ENCODE measurements at regions not wholly inside any gene's neighbourhood (a gene's known extent, or its start where the extent isn't known, plus 50 kb on each side); places are given as distances from the start of the nearest gene placed in this dataset.
A peak's percentile ranks its signal among the peaks of the same experiment; 100 is the strongest.
"Not testable (repeated sequence)": the region's sequence is repeated elsewhere in the genome, so short reads cannot be mapped to it uniquely, and the experiment has no call there.

DNA sequence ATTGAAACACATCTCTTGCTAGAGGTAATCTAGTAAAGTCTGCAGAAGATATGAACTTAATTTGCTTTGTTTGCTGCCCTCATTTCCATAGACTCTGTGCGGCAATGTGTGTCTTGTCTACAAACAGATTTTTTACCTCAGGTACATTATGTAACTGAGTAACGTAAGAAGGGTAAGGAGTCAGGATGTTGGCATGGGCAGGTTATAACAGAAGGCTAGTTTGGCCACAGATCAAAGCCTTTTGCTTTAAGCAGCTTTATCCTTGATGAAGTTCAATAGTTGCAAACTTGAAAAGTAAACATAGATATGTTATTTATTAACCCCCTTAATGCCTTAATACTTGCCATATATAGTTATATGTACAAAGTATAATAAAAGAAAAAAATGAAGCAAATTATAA, 391.6 kb upstream of the FKBP1C start:
- DNase-seq: no peak

DNA sequence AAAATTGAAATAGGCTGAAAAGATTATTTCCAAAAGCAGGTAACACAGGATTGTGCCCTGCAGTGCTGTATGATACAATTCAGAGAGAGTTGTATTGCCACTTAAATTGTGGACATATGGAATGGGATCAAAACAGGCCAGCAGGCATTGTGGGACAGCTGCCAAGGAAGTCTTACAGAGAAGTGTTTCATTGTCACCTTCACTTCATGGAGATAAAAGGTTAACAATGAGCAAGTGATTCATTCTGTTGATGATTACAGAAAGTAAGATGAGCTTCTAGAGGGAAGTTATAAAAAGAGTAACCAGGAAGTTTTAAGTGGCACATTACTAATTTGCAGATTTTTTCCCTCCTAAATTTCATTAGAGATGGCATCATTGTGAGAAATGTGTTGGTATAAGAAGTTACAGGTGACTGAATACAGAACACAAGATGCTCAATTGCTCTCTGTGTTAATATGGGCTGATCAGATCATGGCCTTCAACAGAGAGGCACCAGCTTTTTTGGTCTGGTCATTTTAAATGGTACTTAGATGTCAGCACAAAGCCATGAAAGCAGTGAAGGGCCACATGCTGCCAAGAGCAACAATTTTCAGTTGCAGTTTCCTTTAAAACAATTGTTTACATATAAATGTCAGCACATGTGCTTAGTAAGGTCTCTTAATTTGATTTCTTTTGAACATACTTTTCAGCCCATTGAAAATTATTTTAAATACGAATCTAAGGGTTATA, 402.5 kb upstream of the FKBP1C start:
- DNase-seq: no peak

DNA sequence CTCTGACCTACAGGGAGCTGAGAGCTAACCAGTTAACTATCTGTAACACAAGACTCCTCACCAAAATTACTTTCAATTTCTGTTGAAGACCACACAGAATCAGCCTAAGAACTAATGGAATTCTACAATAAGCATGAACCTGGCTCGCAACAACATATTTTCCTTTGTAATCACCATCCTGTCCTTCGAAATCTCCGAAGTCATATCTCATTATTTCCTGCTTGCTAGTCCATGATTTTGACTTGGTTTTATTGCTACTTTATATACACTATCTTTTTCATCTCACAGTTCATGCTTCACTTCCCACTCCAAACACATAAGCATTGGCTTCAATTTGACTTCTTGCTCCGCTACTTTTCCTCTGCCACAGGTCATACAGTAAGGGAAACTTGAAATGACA, 405.8 kb upstream of the FKBP1C start:
- peak; percentile 11 for DNase-seq

DNA sequence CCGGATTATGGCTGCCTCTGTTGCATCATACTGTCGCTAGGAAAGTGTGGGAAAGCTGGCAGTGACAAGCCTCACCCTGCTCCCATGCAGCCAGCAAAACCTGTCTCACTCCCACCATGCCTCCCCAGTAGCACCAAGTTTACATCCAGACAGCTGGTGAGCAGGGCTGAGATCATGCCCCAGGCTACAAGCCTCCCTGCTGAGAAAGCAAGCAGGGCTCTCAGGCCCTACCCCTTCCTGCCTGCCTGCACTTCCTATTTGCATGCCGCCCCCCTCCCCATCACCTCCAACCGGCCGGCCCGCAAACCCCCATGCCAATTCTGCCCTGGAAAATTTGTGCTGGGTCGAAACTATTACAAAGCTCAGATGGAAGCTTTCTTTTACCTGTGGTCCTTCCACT, 408.2 kb upstream of the FKBP1C start:
- no peak for DNase-seq

DNA sequence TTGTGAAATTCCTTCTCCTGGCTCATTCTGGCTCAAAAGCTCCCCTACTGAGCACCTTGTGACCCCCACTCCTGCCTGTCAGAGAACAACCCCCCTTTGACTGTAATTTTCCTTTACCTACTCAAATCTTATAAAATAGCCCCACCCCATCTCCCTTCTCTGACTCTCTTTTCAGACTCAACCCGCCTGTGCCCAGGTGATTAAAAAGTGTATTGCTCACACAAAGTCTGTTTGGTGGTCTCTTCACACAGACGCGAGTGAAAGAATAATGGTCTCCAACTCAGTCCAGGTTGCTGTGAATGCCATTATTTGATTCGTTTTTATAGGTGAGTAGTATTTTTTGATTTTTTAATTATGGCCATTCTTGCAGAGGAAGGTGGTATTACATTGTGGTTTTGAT, 414.1 kb upstream of the FKBP1C start:
- DNase-seq: no peak

DNA sequence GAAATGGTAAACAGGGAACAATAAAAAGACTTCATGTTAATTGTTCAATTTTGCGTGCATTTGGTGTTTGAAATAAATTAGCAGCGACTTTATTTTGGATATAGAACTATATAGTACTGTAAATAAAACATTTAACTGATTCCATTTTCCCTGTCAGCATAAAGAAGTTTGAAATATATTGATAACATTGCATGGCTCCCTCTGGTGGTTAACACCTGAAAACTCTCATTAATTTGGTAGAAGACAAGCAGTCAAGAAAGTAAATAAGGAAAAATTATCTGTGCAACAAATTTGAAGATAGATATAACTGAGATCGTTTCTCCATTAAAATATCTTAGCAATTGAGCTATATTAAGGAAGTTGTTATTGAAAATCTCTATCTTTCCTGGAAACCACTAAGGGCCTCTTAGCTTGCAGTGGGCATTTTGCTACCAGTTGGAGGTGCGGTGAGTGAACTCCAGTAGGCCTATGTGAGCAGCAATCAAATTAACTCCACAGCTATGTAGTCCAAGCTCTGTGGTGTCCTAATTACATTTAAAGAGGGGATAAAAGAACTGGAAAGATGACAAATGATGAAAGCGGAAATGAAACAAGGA, 435.7 kb upstream of the FKBP1C start:
- DNase-seq: peak; percentile 4

DNA sequence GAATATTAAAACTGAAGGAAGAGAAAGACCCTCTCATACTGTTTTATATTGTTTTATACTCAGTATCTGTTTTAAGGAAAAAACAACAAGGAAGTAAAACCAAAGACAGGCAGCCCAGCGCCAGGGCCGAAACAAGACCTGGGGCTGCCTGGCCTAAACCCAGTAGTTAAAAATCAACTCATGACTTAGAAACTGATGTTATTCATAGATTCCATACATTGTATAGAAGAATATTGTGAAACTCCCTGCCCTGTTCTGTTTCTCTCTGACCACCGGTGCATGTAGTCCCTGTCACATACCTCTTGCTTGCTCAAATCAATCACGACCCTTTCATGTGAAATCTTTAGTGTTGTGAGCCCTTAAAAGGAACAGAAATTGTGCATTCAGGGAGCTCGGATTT, 445.1 kb upstream of the FKBP1C start:
- DNase-seq: not testable (repeated sequence)

DNA sequence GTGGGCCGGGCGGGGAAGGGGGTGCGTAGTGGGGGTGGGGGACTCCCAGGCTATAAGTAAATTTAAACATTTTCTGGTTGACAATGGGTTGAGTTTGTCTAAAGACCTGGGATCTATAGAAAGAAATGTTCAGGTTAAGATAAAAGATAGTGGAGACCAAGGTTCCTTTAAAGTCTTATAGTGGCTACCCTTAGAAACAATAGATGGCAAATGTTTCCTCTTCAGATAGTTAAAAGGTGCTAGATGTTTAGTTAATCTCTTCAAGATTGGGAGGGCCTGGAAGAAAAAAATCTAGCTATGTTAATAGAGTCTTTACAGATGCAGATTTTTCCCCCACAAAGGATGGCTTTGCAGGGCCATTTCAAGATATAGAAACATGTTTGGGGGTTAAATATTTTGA, 446.4 kb upstream of the FKBP1C start:
- no peak for DNase-seq

DNA sequence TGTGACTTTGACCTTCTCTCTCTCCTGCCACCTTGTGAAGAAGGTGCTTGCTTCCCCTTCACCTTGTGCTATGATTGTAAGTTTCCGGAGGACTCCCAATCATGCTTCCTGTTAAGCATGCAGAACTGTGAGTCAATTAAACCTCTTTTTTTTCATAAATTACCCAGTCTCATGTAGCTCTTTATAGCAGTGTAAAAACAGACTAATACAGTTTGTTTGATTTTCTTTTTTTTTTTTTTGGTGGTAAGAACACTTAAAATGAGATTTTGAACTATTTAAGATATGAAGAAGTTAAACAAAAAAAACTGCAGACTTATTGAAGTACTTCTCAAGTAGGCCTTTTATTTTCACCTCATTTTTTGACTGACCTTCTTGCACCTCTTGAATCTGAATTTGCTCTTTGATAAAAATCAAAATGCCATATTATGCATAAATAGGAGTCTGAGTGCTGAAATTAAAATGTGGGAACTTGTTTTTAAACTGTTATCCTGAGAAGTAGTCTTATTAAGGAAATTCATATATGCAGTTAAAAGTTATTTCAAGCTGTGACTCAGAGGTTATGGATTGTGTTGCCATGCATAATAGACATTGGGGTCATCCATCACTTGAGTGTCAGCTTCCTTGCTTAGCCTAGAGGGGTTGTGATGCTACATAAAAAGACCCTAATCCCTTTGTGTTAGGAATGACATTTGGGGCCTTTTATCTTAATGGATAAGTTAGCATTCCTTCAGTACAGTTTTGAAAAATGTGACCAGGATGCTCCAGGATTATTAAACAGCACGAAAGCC, 447.9 kb upstream of the FKBP1C start:
- DNase-seq: no peak

DNA sequence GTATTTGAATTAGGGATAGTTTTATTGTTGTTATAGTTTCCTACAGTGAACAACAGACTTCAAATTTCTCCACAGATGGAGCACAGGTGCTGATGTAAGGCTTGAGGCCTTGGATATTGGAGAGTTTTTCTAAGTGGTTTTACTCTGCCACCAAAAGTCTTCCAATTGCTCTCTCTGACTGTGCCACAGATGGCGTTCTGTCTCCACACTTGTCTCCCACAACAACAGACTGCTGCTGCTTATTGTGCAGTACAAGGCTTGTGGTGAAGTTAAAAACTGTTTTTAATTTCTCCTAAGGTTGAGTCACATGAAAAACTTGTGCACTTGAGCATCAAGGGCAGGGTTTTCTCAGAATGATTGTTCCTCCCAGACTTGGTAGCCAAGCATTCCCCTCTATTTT, 460.9 kb upstream of the KHDRBS2 start:
- DNase-seq: no peak

DNA sequence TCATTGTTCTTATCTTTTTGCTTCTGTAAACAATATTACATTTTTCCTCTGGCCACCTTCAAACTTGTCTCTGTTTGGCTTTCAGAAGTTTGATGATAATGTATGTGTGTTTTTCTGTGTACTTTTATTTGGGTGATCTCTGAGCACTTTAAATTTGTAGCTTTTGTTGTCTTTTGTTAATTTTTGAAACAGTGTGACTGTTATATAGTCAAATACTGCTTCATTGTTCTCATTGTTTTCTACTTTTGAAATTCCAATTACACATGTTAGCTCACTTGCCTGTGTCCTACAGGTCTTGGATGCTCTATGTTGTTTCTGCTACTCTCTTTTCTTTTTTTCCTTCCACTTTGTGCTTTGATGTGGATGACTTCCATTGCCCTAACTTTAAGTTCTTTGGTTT, 460.1 kb upstream of the KHDRBS2 start:
- DNase-seq: no peak

DNA sequence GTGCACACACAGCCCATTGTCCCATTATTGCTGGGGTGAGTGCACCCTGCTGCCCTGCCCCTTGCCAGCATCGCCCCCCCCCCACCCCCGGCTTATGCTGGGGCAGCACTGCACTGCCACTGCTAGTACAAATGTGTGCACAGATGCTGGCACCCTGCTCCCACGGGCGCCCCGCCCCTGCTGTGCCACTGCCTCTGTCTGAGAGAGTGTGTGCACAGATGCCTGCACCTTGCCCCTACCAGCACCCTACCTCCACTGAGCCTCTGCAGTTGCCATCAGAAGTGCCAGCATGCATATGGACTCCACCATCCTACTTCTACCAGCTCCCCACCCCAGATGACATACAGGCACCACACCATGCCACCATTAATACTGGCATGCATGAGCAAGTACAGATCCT, 454.6 kb upstream of the KHDRBS2 start:
- DNase-seq: no peak

DNA sequence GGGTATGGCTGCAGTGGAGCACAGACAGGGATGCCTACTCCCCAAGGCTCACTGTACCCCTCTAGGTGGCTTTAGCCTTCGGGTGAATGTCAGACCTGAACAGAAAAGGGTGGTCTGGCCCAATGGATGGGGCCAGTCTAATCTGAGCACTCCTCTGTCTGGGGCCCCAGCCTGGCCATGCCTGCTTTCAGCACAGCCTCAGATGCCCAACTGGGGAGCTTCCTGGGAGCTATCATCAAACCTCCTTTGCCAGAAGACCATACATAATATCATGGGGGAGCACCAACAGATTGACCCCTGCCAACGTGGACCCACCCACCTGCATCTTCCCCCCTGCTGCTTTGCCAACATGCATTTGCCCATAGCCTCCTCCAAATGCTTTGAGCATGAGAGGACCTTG, 454.1 kb upstream of the KHDRBS2 start:
- no peak for DNase-seq

DNA sequence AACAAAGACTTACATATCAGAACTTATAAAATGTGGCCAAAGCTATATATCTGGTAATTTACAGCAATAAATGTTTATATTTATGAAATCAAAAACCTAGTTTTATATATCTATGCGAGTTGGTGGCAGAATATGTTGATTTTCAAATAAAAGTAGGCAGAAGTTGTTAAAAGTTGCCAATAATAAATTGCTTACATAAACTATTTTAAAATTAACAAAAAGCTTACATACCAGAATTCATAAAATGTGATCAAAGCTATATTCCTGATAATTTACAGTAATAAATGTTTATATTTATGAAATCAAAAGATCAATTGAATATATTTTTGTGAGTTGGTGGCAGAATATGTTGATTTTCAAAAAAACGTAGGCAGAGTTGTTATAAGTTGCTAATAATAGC, 451.8 kb upstream of the KHDRBS2 start:
- no peak for DNase-seq

DNA sequence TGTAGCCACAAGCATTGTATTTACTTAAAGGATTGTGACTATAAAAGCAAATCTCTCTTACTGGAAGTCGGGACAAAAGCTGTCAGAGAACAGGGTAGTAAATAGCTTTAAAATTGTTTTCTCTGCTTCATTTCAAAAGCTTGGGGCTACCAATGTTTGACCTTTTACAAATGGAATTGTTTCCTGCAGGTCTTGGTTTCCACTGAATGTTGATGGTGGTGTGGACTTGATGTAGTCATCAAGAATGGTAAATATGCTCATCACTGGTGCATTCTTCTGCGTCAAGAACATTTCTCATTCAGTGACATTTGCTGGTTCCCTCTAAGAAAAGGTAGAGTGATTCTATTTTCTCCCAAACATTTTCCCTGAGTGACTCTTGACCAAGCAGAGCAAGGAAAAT, 435.4 kb upstream of the KHDRBS2 start:
- DNase-seq: no peak

DNA sequence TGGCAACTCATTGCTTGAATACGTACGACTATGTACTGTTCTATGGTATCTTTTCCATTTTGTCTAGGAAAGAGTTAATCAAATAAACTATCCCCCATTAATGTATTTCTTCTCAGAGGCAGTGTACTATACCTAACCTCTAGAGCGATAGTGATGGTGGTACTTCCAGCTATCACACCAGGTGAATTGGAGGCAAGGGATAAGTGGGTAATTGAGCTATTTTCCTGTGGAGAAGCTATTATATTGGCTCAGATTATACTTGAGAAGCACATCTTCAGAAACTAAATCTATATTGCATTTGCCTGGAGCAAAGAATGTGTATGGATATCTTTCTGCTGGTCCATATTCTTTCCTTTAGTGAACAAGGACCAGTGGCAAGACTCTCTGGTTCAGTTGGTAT, 430.7 kb upstream of the KHDRBS2 start:
- no peak for DNase-seq

DNA sequence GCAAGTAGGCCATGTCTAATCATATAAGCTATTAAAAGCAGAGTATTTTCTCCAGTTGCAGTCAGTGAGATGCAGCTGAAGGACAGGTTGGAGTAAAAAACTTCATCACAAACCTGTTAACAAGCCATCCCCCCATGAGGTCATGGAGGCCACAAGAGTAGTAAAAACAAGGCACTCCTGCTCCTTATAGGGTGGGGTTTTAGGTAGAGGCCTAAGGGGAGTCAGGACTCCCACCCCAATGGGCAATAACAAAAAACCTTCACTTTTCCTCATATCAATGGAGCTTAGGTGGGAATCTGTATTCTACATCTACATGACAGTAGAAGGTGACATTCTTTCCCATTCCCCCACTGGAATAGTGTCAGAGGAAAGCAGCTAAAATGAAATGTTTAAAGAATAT, 428.1 kb upstream of the KHDRBS2 start:
- no peak for DNase-seq

DNA sequence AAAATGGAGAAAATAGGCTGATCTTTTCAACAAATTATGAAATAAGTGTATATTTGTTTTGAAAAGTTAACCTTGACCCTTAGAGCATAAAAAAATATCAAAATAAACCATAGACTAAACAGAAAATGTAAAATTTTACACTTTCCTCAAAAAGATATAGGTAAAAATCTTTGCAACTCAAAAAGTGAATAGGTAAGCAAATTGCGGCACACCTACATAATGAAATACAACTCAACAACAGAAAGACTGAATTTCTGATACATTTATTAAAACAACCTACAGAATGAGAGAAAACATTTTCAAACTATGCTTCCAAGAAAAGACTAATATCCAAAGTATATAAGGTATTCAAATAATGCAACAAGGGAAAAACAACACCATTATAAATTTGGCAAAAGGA, 425.7 kb upstream of the KHDRBS2 start:
- no peak for DNase-seq

DNA sequence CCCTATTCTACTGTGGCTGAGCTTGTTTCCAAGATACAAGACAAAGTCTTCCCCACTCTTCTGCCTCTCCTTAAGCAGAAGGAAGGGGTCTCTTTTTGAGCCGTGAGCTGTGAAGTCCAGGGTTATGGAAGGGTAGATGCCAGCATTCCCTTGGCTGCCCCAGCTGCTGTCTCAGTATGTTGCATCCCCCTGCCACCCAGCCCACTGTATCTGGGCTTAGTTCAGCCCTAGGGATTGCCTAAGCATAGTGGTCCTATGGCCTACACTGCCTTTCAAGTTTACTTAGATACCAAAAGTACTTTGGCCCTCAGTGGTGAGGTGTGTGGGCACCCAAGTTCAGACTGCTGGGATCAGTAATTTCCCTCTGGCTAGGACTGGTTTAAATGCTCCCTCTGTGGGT, 421.9 kb upstream of the KHDRBS2 start:
- DNase-seq: no peak

DNA sequence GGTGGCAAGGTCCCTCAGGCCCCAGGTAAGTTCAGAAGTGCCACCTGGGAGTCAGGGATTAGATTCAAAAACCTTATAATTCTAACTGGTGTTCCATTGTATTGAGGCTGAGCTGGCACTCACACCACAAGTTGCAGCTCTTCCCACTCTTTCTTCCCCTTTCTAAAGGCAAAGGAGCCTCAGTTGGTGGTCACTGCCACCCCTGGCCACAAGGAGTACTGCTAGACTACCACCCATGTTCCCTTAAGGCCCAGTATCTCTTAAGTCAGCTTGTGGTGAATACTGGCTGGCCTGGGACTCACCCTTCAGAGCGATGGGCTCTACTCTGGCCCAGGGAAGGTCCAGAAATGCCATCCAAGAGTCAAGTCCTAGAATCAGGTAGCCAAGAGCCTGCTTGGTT, 421.1 kb upstream of the KHDRBS2 start:
- no peak for DNase-seq

DNA sequence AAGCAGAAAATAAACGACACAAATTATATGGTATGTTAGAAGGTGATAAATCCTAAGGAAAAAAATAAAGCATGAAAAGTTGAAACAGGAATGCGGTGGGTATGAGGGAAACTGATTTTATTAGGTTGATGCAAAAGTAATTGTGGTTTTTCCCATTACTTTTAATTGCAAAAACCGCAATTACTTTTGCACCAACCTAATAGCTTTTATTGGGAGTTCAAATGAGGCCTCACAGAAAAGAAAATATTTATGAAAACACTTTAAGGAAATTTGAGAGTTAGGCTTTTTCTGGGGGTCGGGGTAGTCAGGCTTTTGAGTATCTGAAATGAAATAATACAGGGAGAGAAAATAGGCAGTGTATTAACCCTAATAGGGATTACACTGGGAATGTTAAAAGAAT, 397.0 kb upstream of the KHDRBS2 start:
- DNase-seq: no peak

DNA sequence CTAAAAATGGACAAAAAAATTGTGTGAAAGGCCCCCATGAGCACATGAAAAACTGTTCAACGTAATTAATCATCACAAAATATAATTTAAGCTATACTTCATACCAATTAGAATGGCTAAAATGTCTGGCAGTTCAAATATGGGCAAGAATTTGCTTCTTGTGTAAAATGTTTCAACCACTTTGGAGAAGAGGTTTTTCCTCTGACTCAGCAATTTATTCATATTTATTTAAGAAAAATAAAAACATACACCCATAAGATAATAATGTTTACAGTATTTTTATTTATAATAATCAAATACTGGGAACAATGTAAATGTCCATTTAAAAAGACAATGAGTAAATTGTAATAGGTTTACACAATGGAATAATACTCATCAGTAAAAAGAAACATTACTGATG, 395.1 kb upstream of the KHDRBS2 start:
- no peak for DNase-seq

DNA sequence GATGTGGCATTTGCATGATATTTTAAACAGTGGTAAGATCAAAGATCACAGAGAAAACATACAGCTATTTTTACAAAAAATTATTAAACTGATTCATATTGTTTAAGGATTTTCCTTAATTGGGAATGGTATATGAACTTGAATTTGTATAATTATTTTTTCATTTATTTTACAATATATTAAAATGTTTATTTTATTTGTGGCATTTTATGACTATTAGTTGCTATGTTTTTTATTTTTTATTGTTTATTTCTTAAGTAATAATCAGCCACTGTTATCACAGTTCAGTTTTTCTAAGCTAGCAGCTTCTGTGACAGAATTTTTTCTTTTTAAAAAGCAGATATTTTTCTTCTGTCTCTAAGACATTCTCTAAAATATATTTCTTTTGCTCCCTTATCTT, 387.0 kb upstream of the KHDRBS2 start:
- DNase-seq: no peak
